Dermis microvascular lymphatic vessel endothelial cell (primary cell): ENCODE measurements at regions not wholly inside any gene's neighbourhood (a gene's known extent, or its start where the extent isn't known, plus 50 kb on each side); places are given as distances from the start of the nearest gene placed in this dataset.
"Not testable (repeated sequence)": the region's sequence is repeated elsewhere in the genome, so short reads cannot be mapped to it uniquely, and the experiment has no call there.

Source experiments
- DNase-seq, 2 donors: peaks; one replicate each; pipeline versions ENCODE4 v3.0.0 to v3.0.0-alpha.2; 2010; ENCODE audit warnings: low read depth in 2 of 2

DNA sequence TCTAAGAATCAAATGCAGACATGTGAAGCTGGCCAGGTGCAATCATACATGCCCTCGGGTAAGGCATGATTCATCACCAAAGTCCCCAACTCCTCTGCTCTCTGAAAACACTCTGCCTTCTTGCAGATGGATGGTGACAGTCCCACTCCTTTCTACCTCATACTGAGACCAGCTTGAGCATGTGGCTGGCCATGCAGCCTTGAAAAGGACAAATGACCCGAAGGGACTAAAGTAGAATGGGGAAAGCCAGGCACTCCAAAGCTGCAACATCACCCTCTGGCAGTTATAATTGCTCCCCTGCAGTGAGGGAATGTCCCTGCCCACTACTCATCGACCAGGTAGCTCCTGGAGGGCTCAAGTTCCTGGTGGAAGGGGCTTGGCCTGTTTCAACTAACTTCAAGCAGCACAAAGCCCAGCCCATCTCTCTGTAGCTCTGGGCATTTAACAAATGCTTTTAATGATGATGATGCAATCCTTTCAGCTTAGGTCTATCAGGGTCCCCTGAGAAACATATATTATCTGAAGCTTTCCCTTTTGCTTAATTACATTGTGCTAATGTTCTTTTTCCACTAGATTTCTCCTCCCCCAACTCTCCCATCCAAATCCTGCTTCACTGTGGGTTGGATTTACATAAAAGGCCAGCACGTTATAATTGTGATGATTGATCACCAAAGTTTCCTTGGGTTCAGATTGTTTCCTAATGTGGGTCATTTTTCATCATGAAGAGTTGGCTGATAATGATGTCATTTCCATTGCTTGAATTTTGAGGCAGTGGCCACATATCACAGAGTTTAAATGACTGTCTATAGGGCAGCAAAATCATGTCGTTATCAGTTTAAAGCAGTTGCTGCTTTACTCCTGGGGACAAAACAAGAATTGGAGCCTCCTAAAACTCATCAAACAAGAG lies 436.5 kb upstream of the SLC30A5 start:
- DNase-seq, result no peak

DNA sequence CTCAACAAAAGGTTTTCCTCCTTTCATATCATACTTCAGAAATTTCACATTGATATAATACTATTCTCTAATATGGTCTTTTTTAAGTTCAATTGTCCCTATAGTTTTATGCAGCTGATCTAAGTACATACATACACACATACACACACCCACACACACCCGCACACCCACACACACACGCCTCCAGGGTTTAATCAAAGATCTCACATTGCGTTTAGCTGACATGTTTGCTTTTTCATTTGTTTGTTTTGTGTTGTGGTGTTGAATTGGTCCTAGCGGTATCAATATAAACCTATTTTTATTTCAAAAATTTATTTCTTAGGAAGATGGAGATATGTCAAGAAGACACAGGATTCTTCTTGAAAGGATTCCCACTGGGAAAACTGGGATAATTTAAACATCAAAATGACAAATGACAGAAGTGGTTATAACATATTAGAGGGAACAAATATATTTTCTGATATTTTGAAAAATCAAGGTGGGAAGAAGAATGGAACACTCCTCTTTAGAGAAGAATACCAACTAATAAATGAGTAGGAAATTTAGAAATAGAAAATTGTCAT lies 434.9 kb upstream of the SLC30A5 start:
- no peak for DNase-seq

GRCh38 chr5:68659881-68660280 lies 433.9 kb upstream of the SLC30A5 start:
- no peak for DNase-seq

DNA sequence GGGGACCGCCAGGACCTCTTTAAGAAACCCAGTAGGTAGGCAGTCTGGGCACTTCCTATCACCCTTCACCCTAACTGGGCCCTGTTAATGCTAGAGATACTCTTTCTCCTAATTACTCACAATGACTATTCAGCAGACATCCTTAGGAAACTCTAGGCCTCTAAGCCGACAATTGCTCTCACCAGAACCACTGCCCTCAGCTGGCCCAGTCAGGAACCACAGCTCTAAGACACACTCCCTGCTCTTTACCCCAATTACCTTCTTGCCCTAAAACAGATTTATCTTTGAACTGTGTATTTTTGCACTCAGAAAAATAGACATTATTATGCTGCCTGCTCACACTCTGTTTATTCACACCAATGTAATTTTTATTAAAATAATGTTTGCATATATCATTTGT lies 432.6 kb upstream of the SLC30A5 start:
- peak in 1 of 2 donors; percentile 3 for DNase-seq

DNA sequence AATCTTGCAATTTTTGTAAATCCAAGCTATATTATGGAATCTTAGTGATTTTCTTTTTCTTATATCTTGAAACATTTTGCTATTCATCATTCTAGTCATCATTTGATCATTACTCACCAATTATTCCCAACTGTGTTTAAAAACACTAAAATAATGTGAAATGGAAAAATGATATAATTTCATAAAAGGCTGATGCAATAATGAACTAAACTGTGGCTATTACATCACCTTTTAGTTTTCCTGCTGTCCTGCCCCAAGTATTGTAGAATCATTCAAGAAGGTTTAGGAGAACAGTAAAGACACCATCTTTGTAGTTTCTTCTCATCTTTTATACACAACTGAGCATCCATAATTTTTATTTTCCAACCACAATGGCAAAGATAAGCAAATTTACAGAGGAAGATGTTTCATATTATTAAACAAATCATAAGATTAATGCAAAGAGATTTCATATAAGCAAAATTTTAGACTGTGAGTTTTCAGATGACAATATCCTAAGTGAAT lies 431.0 kb upstream of the SLC30A5 start:
- DNase-seq, result no peak

DNA sequence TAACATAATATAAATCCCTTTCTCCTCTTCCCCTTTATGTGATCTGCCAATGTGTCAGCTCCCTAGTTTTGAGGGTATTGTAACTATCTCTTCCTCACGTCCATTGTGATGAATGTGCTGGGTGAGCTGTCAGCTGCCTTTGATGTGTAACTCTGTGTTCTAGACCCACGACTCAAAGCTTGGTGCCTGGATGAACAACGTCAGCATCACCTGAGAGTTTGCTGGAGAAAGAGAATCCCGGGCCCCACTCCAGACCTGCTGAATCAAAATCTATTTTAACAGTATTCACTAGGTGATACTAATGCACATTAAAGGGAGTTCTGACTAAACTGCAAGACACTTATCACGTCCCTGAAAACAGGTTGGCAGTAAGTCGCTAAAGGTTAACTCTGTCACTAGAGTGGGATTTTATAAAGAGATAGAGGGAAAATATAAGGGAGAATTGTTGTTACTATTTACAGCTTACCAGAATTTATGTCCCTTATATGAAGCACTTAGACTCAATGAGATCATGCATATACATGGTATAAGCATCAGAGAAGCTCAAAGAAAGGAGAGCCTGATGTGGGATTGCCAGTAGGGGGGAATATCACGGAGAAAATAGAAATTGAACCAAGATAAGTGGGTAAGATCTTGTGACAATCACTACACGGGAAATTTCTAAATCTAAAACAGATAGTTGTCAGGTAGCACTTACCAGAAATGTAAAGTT lies 423.8 kb upstream of the SLC30A5 start:
- DNase-seq, result no peak

GRCh38 chr5:68673106-68673822 lies 420.6 kb upstream of the SLC30A5 start:
- no peak for DNase-seq

GRCh38 chr5:68673823-68674180 lies 420.0 kb upstream of the SLC30A5 start:
- no peak for DNase-seq

GRCh38 chr5:68679041-68679440 lies 414.8 kb upstream of the SLC30A5 start:
- DNase-seq, result no peak

- DNase-seq, result no peak
These were observed 413.4 kb upstream of the SLC30A5 start for GRCh38 chr5:68680366-68680765.

- DNase-seq, result no peak
These were observed 411.9 kb upstream of the SLC30A5 start for GRCh38 chr5:68681929-68682328.

DNA sequence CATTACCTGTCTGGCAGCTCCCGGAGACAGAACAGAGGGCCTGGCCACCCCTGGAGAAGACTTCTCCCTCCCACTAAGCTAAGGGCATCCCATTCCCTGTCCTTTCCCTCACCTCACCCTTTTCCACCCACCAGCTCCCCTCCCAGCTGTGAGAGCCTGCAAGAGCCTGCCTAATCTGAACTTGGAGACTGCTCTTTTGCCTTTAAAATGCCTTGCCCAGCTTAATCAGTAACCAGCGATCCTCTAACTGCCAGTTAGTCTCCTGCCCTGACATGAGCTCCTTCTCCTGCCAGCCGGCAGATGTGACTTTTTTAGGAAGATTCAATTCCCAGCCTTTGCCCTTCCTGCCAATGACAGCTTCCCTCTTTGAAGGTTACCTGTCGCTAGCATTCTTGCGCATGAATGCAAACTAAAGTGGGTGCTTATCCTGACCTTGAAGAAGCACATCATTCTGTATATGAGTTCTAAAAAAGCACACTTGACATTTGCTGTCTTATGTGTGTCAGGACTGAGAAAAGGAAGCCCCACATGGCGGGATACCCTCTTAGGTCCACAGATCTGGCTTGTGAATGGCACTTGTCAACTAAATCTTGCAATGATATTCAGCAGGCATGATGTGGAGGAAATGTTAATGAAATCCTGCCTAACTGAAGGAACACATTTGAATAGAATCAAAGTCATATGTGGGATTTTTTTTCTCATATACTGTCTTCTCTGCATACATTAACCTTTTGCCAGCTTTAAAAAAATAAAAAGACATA lies 411.2 kb upstream of the SLC30A5 start:
- DNase-seq, result no peak

DNA sequence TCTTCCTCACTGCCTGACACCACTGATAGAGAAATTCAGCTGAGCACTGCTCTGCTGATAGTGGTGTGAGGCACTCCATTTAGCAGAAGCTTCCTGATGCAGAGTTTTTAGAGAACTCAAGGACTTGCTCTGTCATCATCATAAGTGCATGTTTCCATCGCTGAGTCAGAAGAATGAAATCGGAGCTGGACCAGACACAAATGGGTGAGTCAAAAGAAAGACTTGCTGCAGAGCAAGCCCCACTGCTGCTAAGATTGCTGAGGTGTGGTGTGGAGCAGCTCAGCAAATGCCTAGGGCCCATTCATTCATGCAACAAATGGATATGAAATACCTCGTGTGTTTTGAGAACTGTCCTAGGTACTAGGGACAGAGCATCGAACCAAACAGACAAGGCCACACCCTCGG lies 410.2 kb upstream of the SLC30A5 start:
- no peak for DNase-seq

GRCh38 chr5:68685863-68686262 lies 408.0 kb upstream of the SLC30A5 start:
- no peak for DNase-seq

- DNase-seq, result no peak
These were observed 405.3 kb upstream of the SLC30A5 start for GRCh38 chr5:68688547-68688946.

DNA sequence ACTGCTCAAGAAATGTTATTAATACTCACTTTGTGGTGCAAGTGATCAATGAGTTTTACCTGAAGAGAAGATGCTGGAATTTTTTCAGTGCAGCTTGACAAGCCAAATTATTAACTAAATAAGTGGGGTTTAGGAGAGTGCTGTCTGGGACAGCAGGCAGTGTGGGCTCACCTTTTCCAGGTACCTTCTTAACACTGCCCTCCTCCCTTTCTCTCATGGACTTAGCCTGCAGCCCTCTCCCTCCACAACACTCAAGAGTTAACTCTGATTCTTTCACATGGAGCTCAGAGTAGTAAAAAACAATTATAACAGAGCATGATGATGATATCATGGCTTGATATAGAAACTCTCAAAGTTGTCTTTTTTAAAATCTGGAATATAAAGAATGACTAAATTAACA lies 404.8 kb upstream of the SLC30A5 start:
- DNase-seq, result no peak

DNA sequence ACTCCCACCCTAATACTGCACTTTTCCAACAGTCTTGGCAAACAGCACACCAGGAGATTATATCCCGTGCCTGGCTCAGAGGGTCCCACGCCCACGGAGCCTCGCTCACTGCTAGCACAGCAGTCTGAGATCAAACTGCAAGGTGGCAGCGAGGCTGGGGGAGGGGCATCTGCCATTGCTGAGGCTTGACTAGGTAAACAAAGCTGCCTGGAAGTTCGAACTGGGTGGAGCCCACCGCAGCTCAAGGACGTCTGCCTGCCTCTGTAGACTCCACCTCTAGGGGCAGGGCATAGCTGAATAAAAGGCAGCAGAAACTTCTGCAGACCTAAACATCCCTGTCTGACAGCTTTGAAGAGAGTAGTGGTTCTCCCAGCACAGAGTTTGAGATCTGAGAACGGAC lies 401.9 kb upstream of the SLC30A5 start:
- DNase-seq, result not testable (repeated sequence)

DNA sequence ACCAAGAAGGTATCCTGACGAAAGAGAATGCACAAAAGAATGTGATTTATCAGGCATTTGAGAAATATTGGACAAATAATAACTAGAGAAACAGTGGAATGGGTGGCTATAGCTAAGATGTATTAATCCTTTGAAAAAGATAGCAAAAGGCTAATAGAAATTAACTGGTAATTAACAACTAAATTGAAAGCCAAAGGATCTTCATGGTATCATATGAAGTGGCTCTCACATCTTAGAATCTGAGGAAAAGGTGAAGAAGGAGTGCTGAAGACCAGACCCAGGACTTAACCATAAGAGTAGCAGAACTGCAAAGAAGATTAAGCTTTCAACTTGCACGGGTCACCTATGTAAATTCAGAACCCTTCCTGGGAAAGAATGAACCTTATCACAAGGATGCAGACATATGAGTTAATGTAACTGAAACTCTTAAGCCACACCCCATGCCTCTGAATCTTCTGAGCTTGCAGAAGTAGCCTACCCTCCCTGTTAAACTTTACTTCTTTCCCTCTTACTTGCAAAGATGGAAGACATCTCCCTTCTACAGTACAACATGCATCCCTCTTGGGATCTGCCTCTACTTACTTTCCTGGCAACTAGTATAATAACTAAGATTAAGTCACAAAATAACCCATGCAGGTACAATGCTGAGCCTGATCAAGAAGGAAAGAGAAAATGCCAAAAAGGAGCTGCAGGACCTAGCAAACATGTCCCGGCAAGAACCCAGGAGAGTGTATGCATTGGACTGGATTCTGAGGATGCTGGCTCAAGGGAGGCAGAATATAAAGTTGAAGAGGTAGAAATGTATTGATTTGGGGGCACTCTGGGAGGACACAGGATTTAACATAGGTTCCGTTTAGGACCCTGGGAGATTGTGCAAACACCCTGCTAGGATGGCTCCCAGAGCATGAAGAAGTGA lies 395.5 kb upstream of the SLC30A5 start:
- DNase-seq, result no peak

GRCh38 chr5:68699966-68700365 lies 393.8 kb upstream of the SLC30A5 start:
- DNase-seq, result no peak

DNA sequence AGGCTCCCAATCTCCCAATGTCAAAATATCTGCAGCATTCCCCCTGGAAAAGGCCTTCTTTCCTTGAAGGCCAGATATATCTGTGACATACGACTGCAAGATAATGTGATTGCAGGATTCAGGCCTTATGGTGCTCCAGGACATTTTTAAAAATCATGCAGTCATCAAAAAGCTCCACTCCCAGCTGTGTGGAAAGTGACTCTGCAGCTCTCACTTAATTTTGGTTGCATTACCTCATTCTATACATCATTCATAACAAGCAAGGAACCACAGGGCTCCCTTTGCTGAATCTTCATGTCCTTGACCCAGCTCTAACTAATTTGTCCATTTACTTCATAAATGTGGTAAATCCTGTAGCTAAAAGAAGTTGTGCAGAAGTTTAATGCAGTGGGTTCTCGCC lies 386.2 kb upstream of the SLC30A5 start:
- DNase-seq, result no peak
